Activated CD8-positive, alpha-beta T cell treated with anti-CD3 and anti-CD28 coated beads, Interleukin-2, amount 10 ng/mL, durations not matched to agents 7 days and 5 days (primary cell): ENCODE measurements at regions not wholly inside any gene's neighbourhood (a gene's known extent, or its start where the extent isn't known, plus 50 kb on each side); places are given as distances from the start of the nearest gene placed in this dataset.

Source experiments
- ATAC-seq: fragments of 150-1000 bp; cut with Tn5 transposase; one replicate; pipeline ENCODE4 v1.10.0; 2021; ENCODE audit warnings: moderate library complexity
- CTCF ChIA-PET: fragments of 350-600 bp; sonication (Branson Sonifier 250); formaldehyde crosslinking; loops from one replicate; lab custom pipeline; 2021; ENCODE audit warnings: antibody characterized with exemption; lab: Charles Lee
- POLR2A ChIA-PET: fragments of 350-600 bp; sonication (Branson Sonifier 250); formaldehyde crosslinking; loops from one replicate; lab custom pipeline; 2021; ENCODE audit warnings: antibody characterized with exemption; lab: Charles Lee
- DNase-seq: peaks from one replicate; pipeline ENCODE4 v3.0.0-alpha.2; 2020
- H3K27ac Mint-ChIP-seq: one replicate; pipeline ENCODE4 v1.8.0; 2021; ENCODE audit warnings: mild to moderate bottlenecking, mixed read lengths
- H3K27me3 Mint-ChIP-seq: one replicate; pipeline ENCODE4 v1.8.0; 2021; ENCODE audit warnings: low read depth, mixed read lengths
- H3K36me3 Mint-ChIP-seq: one replicate; pipeline ENCODE4 v1.8.0; 2021; ENCODE audit warnings: low read depth, mixed read lengths
- H3K4me1 Mint-ChIP-seq: one replicate; pipeline ENCODE4 v1.8.0; 2021; ENCODE audit warnings: low read depth, mixed read lengths
- H3K4me3 Mint-ChIP-seq: one replicate; pipeline ENCODE4 v1.8.0; 2021; ENCODE audit warnings: mild to moderate bottlenecking, mixed read lengths
- H3K9me3 Mint-ChIP-seq: one replicate; pipeline ENCODE4 v1.8.0; 2022; ENCODE audit warnings: mixed read lengths; ENCODE audit not compliant: insufficient read depth

DNA sequence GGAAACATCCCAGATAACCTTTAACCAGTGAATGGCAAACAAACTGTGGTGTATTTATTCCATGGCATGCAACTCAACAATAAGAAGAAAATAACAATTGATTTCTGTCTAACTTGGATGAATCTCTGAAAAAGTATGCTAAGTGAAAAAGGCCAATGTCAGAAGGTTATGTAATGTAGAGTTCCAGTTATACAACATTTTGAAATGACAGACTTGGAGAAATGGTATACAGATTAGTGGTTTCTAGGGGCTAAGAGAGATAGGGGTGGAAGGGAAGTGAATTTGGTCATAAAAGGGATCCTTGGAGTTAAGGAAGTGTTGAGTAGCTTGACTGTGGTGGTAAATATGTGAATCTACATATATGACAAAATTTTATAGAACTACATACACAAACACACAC, 269.4 kb upstream of the SUCLG2 start:
- Mint-ChIP-seq H3K27me3 (no peaks in the 10 kb centered on the region), H3K36me3 (no peaks in the 10 kb centered on the region), H3K4me3 (no peak overlapping the region), H3K27ac (no peak overlapping the region), H3K4me1 (no peaks in the 10 kb centered on the region), H3K9me3 (no peaks in the 10 kb centered on the region)
- ATAC-seq (no peak), DNase-seq (no peak)
- ChIA-PET POLR2A (no interaction called here), CTCF (no interaction called here)

GRCh38 chr3:67920969-67921368, 266.6 kb upstream of the SUCLG2 start:
- POLR2A ChIA-PET = no interaction called here
- H3K36me3 Mint-ChIP-seq = no peaks in the 10 kb centered on the region
- DNase-seq (no peak), ATAC-seq (no peak)
- no peaks in the 10 kb centered on the region for H3K27me3 Mint-ChIP-seq
- no peak overlapping the region for H3K27ac Mint-ChIP-seq
- no peaks in the 10 kb centered on the region for H3K4me1 Mint-ChIP-seq
- H3K4me3 Mint-ChIP-seq = no peak overlapping the region
- H3K9me3 Mint-ChIP-seq = no peaks in the 10 kb centered on the region
- CTCF ChIA-PET = no interaction called here

DNA sequence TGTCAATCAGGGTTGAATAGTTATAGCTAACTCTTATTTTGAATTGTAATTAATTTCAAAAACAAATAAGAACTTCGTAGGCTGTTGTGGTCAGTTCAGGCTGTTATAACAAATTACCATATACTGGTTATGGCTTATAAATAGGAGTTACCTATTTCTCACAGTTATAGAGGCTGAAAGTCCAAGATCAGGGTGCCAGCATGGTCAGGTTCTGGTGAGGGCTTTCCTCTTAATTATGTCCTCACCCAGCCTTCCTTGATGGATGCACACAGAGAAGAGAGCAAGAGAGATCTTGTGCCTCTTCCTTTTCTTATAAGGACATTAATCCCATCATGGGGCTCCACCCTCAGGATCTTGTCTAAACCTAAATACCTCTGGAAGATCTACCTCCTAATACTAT, 265.9 kb upstream of the SUCLG2 start:
- Mint-ChIP-seq H3K9me3 (no peaks in the 10 kb centered on the region), H3K36me3 (no peaks in the 10 kb centered on the region), H3K27me3 (no peaks in the 10 kb centered on the region), H3K27ac (no peak overlapping the region), H3K4me3 (no peak overlapping the region), H3K4me1 (no peaks in the 10 kb centered on the region)
- ChIA-PET POLR2A (no interaction called here), CTCF (no interaction called here)
- no peak for DNase-seq
- ATAC-seq = no peak

DNA sequence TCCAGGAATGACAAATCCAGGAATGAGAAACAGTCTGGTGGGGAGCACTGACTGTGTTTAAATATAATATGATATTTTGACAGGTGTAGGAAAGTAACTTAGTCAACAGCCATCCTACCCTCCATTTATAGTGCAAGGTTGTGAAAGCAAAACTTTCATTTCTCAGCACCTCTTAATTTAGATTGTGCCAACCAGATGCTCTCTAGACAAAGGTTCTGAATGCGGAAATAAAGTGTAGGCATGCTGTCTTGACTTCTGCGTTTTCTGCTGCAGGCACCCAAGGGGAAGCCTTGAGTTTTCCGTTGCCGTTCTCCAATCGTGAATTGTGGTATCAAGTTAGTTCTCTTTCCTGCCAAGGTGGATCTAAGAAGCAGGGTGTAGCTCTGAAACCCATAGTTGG, 261.9 kb upstream of the SUCLG2 start:
- no peak for DNase-seq
- Mint-ChIP-seq H3K9me3 (no peaks in the 10 kb centered on the region), H3K4me1 (no peaks in the 10 kb centered on the region), H3K36me3 (no peaks in the 10 kb centered on the region), H3K27me3 (no peaks in the 10 kb centered on the region), H3K4me3 (no peak overlapping the region), H3K27ac (no peak overlapping the region)
- ChIA-PET CTCF (no interaction called here), POLR2A (no interaction called here)
- ATAC-seq = no peak

DNA sequence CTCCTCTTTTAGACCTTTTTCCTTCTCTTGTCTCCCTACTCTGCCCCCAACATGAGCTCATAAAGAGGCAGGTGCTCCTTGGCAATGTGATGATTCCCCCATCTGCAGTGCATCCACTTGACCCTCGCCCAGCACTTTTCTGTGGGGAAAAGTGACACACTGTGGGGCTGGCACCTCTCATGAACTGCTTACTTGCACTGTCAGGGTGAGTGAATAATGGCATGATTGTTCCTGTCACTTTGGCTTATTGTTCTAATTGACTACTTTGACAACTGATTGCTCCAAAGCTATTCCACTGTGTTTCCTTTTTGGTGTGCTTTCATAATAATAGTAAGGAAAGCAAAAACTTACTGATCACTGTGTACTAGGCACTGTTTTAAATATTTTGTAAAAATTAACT, 253.3 kb upstream of the SUCLG2 start:
- ChIA-PET POLR2A (no interaction called here), CTCF (no interaction called here)
- no peak overlapping the region for H3K4me3 Mint-ChIP-seq
- DNase-seq (no peak), ATAC-seq (no peak)
- H3K27ac Mint-ChIP-seq = no peak overlapping the region
- H3K9me3 Mint-ChIP-seq = no peaks in the 10 kb centered on the region
- H3K27me3 Mint-ChIP-seq = peaks cover 2% of the 10 kb centered on the region
- no peaks in the 10 kb centered on the region for H3K36me3 Mint-ChIP-seq
- peaks cover 11% of the 10 kb centered on the region for H3K4me1 Mint-ChIP-seq

DNA sequence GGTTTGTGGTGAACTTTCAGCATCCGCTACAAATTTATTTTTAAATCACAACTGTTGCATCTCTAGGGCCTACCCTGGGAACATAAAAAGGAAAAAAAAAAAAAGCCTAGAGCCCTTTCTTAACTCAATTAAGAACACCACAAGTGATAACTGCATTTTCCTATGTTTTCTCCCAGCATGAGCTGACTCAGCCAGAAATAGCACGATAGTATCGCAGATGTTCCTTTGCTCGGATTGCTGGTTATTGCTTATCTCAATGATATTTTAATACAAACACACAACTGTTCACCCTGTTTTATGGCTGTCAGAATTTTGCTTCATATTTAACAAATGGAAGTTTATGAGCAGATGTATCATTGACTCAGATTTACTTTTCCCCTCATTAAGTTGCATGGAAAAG, 251.8 kb upstream of the SUCLG2 start:
- CTCF ChIA-PET = no interaction called here

DNA sequence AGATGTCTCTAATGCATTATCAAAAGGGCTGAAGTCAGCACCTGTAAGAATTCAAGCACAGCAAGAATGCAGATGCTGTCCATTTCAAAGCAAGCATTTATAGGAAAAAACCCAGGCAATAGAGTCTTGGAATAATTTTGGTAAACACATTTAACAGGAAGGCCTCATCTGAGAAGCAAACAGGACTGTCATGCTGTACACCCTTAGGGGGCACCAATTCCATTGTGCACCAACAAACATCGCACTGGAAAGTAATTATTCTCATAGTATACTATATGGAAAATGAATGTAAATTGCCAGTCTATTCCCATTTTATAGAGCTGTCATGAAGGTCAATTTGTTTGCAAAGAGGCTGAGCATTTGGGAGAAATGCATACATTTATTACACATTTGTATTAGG, 247.3 kb upstream of the SUCLG2 start:
- CTCF ChIA-PET = no interaction called here
- no peak overlapping the region for H3K4me3 Mint-ChIP-seq
- no peaks in the 10 kb centered on the region for H3K36me3 Mint-ChIP-seq
- DNase-seq = no peak
- H3K27ac Mint-ChIP-seq = no peak overlapping the region
- no peaks in the 10 kb centered on the region for H3K9me3 Mint-ChIP-seq
- POLR2A ChIA-PET = no interaction called here
- peaks cover 9% of the 10 kb centered on the region for H3K4me1 Mint-ChIP-seq
- no peaks in the 10 kb centered on the region for H3K27me3 Mint-ChIP-seq
- ATAC-seq = no peak

More for the DNA sequence above, 251.8 kb upstream of the SUCLG2 start:
- ATAC-seq (no peak), DNase-seq (no peak)
- Mint-ChIP-seq H3K4me1 (peaks cover 11% of the 10 kb centered on the region), H3K4me3 (no peak overlapping the region), H3K27me3 (peaks cover 2% of the 10 kb centered on the region), H3K36me3 (no peaks in the 10 kb centered on the region), H3K9me3 (no peaks in the 10 kb centered on the region), H3K27ac (peak overlapping the region; percentile 11)
- POLR2A ChIA-PET = no interaction called here

GRCh38 chr3:67898916-67899315, 244.5 kb upstream of the SUCLG2 start:
- ATAC-seq (no peak), DNase-seq (no peak)
- no peaks in the 10 kb centered on the region for H3K27me3 Mint-ChIP-seq
- H3K9me3 Mint-ChIP-seq = no peaks in the 10 kb centered on the region
- CTCF ChIA-PET = no interaction called here
- POLR2A ChIA-PET = no interaction called here
- H3K4me1 Mint-ChIP-seq = no peaks in the 10 kb centered on the region
- no peak overlapping the region for H3K4me3 Mint-ChIP-seq
- no peak overlapping the region for H3K27ac Mint-ChIP-seq
- H3K36me3 Mint-ChIP-seq = no peaks in the 10 kb centered on the region

- DNase-seq (no peak), ATAC-seq (no peak)
- Mint-ChIP-seq H3K4me1 (no peaks in the 10 kb centered on the region), H3K4me3 (no peak overlapping the region), H3K36me3 (no peaks in the 10 kb centered on the region), H3K27me3 (no peaks in the 10 kb centered on the region), H3K9me3 (no peaks in the 10 kb centered on the region), H3K27ac (no peak overlapping the region)
- ChIA-PET CTCF (interaction anchor here (0.8 kb wide), 1 partner anchor 111 kb away, joined by 3 read pairs; no protein-coding TSS in a partner anchor), POLR2A (no interaction called here)
Observed at GRCh38 chr3:67897351-67898336, 243.2 kb upstream of the SUCLG2 start.

DNA sequence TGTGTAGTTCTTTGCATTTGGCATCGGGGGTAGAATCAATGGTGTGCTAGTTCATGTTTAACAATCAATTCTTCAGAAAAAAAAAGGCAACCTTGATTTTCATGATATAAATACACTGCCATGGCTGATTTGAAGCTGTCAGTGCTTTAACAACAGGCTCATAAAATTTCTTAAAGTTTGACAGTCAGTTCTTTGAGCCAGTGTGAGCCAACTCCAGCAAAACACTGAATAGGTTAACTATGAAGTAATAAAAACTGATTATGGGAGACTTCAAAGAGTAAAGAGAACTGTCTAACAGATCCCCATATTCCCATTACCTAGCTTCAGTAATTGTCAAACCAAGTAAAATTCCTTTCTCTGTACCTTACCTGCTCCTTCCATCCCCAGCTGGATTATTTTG, 241.7 kb upstream of the SUCLG2 start:
- POLR2A ChIA-PET = no interaction called here
- H3K4me3 Mint-ChIP-seq = no peak overlapping the region

GRCh38 chr3:67894510-67894909, 240.1 kb upstream of the SUCLG2 start:
- Mint-ChIP-seq H3K27me3 (no peaks in the 10 kb centered on the region), H3K9me3 (peaks cover 8% of the 10 kb centered on the region), H3K27ac (no peak overlapping the region), H3K4me3 (no peak overlapping the region), H3K4me1 (no peaks in the 10 kb centered on the region), H3K36me3 (no peaks in the 10 kb centered on the region)
- DNase-seq (no peak), ATAC-seq (no peak)
- POLR2A ChIA-PET = no interaction called here
- CTCF ChIA-PET = no interaction called here

More for the DNA sequence above, 241.7 kb upstream of the SUCLG2 start:
- Mint-ChIP-seq H3K4me1 (no peaks in the 10 kb centered on the region), H3K27me3 (no peaks in the 10 kb centered on the region), H3K27ac (no peak overlapping the region), H3K9me3 (no peaks in the 10 kb centered on the region), H3K36me3 (no peaks in the 10 kb centered on the region)
- CTCF ChIA-PET = no interaction called here
- ATAC-seq = no peak
- no peak for DNase-seq

GRCh38 chr3:67884345-67884744, 229.9 kb upstream of the SUCLG2 start:
- CTCF ChIA-PET = no interaction called here
- Mint-ChIP-seq H3K9me3 (no peaks in the 10 kb centered on the region), H3K4me1 (no peaks in the 10 kb centered on the region), H3K27me3 (no peaks in the 10 kb centered on the region), H3K36me3 (no peaks in the 10 kb centered on the region), H3K27ac (no peak overlapping the region), H3K4me3 (no peak overlapping the region)
- POLR2A ChIA-PET = no interaction called here
- ATAC-seq = no peak
- no peak for DNase-seq
